ENCODE measurements at regions not wholly inside any gene's neighbourhood (a gene's known extent, or its start where the extent isn't known, plus 50 kb on each side); places are given as distances from the start of the nearest gene placed in this dataset.

DNA sequence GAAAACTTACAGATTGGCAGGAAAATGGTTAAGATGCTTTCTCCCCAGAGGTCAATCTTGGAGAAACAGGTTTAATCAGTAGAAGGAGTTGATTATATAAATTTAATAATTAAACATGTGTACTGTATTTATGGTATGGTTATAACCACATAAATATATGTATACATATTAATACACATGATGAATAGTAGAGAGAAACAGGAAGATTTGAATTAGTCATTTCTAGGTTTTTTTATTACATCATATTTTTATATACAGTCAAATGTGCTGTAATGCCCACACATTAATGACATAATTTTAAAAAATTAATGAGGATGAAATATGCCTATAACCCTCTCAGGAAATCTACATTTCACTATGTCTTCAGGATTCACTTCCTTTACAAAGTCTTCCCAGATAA lies 229.7 kb downstream of the IKZF2 start:
- Histone ChIP-seq H3K9me2 (ENCODE audit: low read depth, low read length) (no peaks in the 10 kb centered on the region), H3K27me3 (ENCODE audit: insufficient read depth, low read length) (no peaks in the 10 kb centered on the region), H3K4me3 (ENCODE audit: low read depth, low read length, poor library complexity, severe bottlenecking) (no peak overlapping the region), H3K27ac (ENCODE audit: low read depth, low read length, poor library complexity, severe bottlenecking) (no peak overlapping the region), H3K9me3 (ENCODE audit: low read length) (no peaks in the 10 kb centered on the region), H3F3A (ENCODE audit: insufficient read depth, low read length) (no peaks in the 10 kb centered on the region), H3K36me3 (ENCODE audit: insufficient read depth, low read length) (no peaks in the 10 kb centered on the region), H3K4me2 (ENCODE audit: low read length) (no peak overlapping the region), H3K4me1 (ENCODE audit: insufficient read depth, low read length, severe bottlenecking) (no peaks in the 10 kb centered on the region), H3K9ac (ENCODE audit: low read length) (no peak overlapping the region), H2AFZ (ENCODE audit: low read length) (no peak overlapping the region), H4K20me1 (ENCODE audit: insufficient read depth, low read length) (no peaks in the 10 kb centered on the region), H3K79me2 (ENCODE audit: insufficient read depth, low read length) (no peaks in the 10 kb centered on the region)
- TF ChIP-seq CTCF (IDR thresholded peaks at IDR 0.05; ENCODE audit: low read length): no peak
- no peak for TF ChIP-seq EZH2 (IDR thresholded peaks at IDR 0.05; ENCODE audit: borderline replicate concordance, low read length)

DNA sequence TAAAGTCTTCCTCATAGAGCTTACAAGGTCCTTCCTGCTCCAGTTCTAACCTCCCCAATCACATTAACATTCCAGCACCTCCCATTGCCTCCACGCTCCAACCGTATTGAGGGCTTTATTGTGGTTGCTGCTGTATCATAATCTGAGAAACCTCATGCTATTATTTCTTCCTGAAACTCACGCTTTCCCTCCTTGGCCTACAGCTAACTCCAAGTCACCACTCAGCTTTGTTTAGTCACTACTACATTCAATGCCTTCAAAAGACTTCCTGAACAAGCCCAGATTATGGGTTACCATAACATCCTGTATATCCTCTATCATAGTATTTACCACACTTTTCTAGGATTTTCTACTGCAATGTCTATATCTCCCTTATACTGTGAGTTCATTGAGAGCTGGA lies 230.4 kb downstream of the IKZF2 start:
- Histone ChIP-seq H3K79me2 (ENCODE audit: insufficient read depth, low read length) (no peaks in the 10 kb centered on the region), H3K27me3 (ENCODE audit: insufficient read depth, low read length) (no peaks in the 10 kb centered on the region), H3F3A (ENCODE audit: insufficient read depth, low read length) (no peaks in the 10 kb centered on the region), H3K9me3 (ENCODE audit: low read length) (no peaks in the 10 kb centered on the region), H3K9me2 (ENCODE audit: low read depth, low read length) (no peaks in the 10 kb centered on the region), H2AFZ (ENCODE audit: low read length) (no peak overlapping the region), H3K36me3 (ENCODE audit: insufficient read depth, low read length) (no peaks in the 10 kb centered on the region), H4K20me1 (ENCODE audit: insufficient read depth, low read length) (no peaks in the 10 kb centered on the region), H3K4me1 (ENCODE audit: insufficient read depth, low read length, severe bottlenecking) (no peaks in the 10 kb centered on the region), H3K27ac (ENCODE audit: low read depth, low read length, poor library complexity, severe bottlenecking) (no peak overlapping the region), H3K9ac (ENCODE audit: low read length) (no peak overlapping the region), H3K4me3 (ENCODE audit: low read depth, low read length, poor library complexity, severe bottlenecking) (no peak overlapping the region), H3K4me2 (ENCODE audit: low read length) (no peak overlapping the region)
- no peak for TF ChIP-seq CTCF (IDR thresholded peaks at IDR 0.05; ENCODE audit: low read length)
- TF ChIP-seq EZH2 (IDR thresholded peaks at IDR 0.05; ENCODE audit: borderline replicate concordance, low read length): no peak

DNA sequence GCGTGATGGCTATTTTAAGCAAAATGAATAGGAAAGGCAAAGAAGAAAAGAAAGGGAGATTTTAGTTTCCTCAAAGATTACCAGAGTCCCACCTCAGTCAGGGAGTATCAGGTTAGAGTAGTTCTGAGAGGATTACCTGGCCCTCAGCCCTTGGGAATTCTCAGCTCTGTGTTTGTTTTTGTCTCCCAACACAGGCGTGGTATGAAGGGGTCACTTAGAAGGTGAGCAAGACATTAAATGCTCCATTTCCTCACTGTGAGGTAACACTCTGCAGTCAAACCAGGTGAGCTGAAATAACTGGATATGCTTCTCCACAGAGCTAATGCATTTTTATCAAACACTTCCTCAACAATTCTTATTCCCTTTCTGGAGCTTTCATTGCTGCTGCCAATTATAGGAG lies 232.2 kb downstream of the IKZF2 start:
- H2AFZ ChIP-seq (ENCODE audit: low read length): no peak overlapping the region
- no peaks in the 10 kb centered on the region for H3K9me3 ChIP-seq (ENCODE audit: low read length)
- no peaks in the 10 kb centered on the region for H3K36me3 ChIP-seq (ENCODE audit: insufficient read depth, low read length)
- no peaks in the 10 kb centered on the region for H3K79me2 ChIP-seq (ENCODE audit: insufficient read depth, low read length)
- H3K4me2 ChIP-seq (ENCODE audit: low read length): no peak overlapping the region
- no peak overlapping the region for H3K4me3 ChIP-seq (ENCODE audit: low read depth, low read length, poor library complexity, severe bottlenecking)
- no peaks in the 10 kb centered on the region for H3F3A ChIP-seq (ENCODE audit: insufficient read depth, low read length)
- no peak overlapping the region for H3K9ac ChIP-seq (ENCODE audit: low read length)
- TF ChIP-seq EZH2 (IDR thresholded peaks at IDR 0.05; ENCODE audit: borderline replicate concordance, low read length) (no peak), CTCF (IDR thresholded peaks at IDR 0.05; ENCODE audit: low read length) (no peak)
- no peaks in the 10 kb centered on the region for H4K20me1 ChIP-seq (ENCODE audit: insufficient read depth, low read length)
- no peaks in the 10 kb centered on the region for H3K9me2 ChIP-seq (ENCODE audit: low read depth, low read length)
- no peaks in the 10 kb centered on the region for H3K27me3 ChIP-seq (ENCODE audit: insufficient read depth, low read length)
- no peak overlapping the region for H3K27ac ChIP-seq (ENCODE audit: low read depth, low read length, poor library complexity, severe bottlenecking)
- peaks cover 12% of the 10 kb centered on the region for H3K4me1 ChIP-seq (ENCODE audit: insufficient read depth, low read length, severe bottlenecking)
